ENCODE measurements at regions not wholly inside any gene's neighbourhood (a gene's known extent, or its start where the extent isn't known, plus 50 kb on each side); places are given as distances from the start of the nearest gene placed in this dataset.

GRCh38 chr2:216756435-216756834 is 61.1 kb upstream of the IGFBP5 start:
- no peak overlapping the region for H3K4me3 ChIP-seq (replicated peaks in 1 of 2; ENCODE audit: low read depth in 1 of 2, low read length in 2 of 2)
- no peaks in the 10 kb centered on the region for H3K79me2 ChIP-seq (ENCODE audit: insufficient read depth, low read length)
- H3K27me3 ChIP-seq (ENCODE audit: insufficient read depth, low read length), result peaks cover 76% of the 10 kb centered on the region
- H3K4me1 ChIP-seq (ENCODE audit: control insufficient read depth in 1 of 2, insufficient read depth in 2 of 2, low read length in 2 of 2), result no peaks in the 10 kb centered on the region
- H3K9me3 ChIP-seq (ENCODE audit: control insufficient read depth in 1 of 2, insufficient read depth in 1 of 2, low read depth in 1 of 2, low read length in 2 of 2), result no peaks in the 10 kb centered on the region
- no peak for ATAC-seq
- H3K4me2 ChIP-seq (ENCODE audit: low read length), result no peak overlapping the region
- no peaks in the 10 kb centered on the region for H4K20me1 ChIP-seq (ENCODE audit: insufficient read depth)
- DNase-seq (ENCODE audit: low read depth, low spot score), result no peak
- ChIA-PET POLR2A (no interaction called here), CTCF (no interaction called here), RAD21 (ENCODE audit: low non-redundant PET in 1 of 2, low total read pairs in 2 of 2, uncharacterized antibody in 2 of 2, unreplicated experiment in 2 of 2) (no interaction called here)
- H3K9ac ChIP-seq (ENCODE audit: low read length), result no peak overlapping the region
- H3K9me2 ChIP-seq (ENCODE audit: insufficient read depth), result no peaks in the 10 kb centered on the region
- TF ChIP-seq EGR1 (IDR thresholded peaks at IDR 0.05; ENCODE audit: low read depth), result no peak
- TF ChIP-seq ZNF274 (IDR thresholded peaks at IDR 0.05; ENCODE audit: low read depth, low read length), result no peak
- no peak for TF ChIP-seq REST (IDR thresholded peaks at IDR 0.05; ENCODE audit: low read depth)
- TF ChIP-seq POLR2AphosphoS5 (IDR thresholded peaks at IDR 0.05; ENCODE audit: low read depth, low read length), result no peak
- no peak for TF ChIP-seq ZBTB33 (IDR thresholded peaks at IDR 0.05; ENCODE audit: extremely low read depth, insufficient replicate concordance, low read length)
- no peak for TF ChIP-seq ATF3 (IDR thresholded peaks at IDR 0.05)
- TF ChIP-seq CTCF (IDR thresholded peaks at IDR 0.05 in 2 of 3, conservative IDR thresholded peaks at IDR 0.05 in 1 of 3; ENCODE audit: borderline replicate concordance in 1 of 3, insufficient read depth in 1 of 3, low read depth in 2 of 3, low read length in 2 of 3), result no peak
- TF ChIP-seq RAD21 (IDR thresholded peaks at IDR 0.05; ENCODE audit: low read depth), result no peak
- no peak for TF ChIP-seq SRF (IDR thresholded peaks at IDR 0.05; ENCODE audit: low read depth)
- no peak for TF ChIP-seq EZH2phosphoT487 (IDR thresholded peaks at IDR 0.05; ENCODE audit: borderline replicate concordance)
- TF ChIP-seq SIN3A (IDR thresholded peaks at IDR 0.05; ENCODE audit: low read depth), result no peak
- TF ChIP-seq SP1 (IDR thresholded peaks at IDR 0.05; ENCODE audit: low read depth), result no peak
- no peak for TF ChIP-seq ELF1 (IDR thresholded peaks at IDR 0.05; ENCODE audit: borderline replicate concordance, low read depth)
- no peak for TF ChIP-seq POLR2A (IDR thresholded peaks at IDR 0.05; ENCODE audit: borderline replicate concordance, extremely low read depth, insufficient read depth, insufficient read length)
- TF ChIP-seq CBX3 (IDR thresholded peaks at IDR 0.05; ENCODE audit: low read depth), result no peak
- no peak for TF ChIP-seq FOSL1 (IDR thresholded peaks at IDR 0.05; ENCODE audit: low read depth)
- H3K27ac ChIP-seq (ENCODE audit: low read depth, low read length), result no peak overlapping the region
- no peak overlapping the region for H2AFZ ChIP-seq (ENCODE audit: low read depth, low read length, poor library complexity, severe bottlenecking)
- BruUV-seq (replicated peaks), result no TSS peak
- intact Hi-C loops (cut with micrococcal nuclease), result no loop called here
- no peaks in the 10 kb centered on the region for H3K36me3 ChIP-seq (ENCODE audit: control insufficient read depth in 1 of 2, insufficient read depth in 2 of 2, low read length in 2 of 2)

Data from HCT116 (cell line).